ENCODE measurements at regions not wholly inside any gene's neighbourhood (a gene's known extent, or its start where the extent isn't known, plus 50 kb on each side); places are given as distances from the start of the nearest gene placed in this dataset.

DNA sequence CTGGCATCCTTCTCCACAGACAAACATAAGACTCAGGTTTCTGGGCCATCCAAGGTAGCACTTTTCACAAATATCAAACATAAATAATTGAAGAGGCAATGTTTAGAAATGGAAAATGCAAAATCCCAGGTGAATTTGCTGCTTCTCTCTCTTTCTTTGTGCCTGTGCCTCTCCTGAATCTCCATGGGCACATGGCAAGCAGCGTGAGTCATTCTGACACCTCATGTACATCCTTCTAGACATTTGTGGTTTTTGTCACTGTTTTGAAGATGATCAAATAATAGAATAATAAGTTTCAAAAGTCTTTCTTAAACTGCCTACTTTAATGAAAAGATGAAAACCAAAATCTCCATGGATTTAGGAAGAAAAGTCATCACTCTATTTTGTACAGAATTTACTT is 60.3 kb upstream of the RAB11FIP2 start:
- DNase-seq (ENCODE audit: low spot score), result no peak

DNA sequence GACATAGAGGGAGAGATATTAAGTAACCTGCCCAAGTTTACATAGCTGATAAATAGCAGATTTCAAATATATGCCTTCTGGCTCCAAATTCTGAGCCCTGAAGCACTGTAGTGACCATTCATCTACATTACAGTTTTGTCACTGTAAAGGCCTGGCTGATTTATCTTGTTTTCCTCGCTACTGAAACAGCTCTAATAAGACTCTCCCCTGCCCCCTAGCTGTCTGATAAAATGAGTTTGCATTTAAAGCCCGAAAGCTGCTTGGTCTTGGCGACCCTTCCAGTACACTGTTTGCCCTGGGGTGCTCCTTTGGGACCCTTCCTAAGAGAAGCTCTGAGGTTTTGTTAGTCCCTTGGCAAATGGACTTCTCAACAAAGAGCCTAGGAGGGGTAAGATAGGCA is 59.7 kb upstream of the RAB11FIP2 start:
- peak; percentile 38 for DNase-seq (ENCODE audit: low spot score)

DNA sequence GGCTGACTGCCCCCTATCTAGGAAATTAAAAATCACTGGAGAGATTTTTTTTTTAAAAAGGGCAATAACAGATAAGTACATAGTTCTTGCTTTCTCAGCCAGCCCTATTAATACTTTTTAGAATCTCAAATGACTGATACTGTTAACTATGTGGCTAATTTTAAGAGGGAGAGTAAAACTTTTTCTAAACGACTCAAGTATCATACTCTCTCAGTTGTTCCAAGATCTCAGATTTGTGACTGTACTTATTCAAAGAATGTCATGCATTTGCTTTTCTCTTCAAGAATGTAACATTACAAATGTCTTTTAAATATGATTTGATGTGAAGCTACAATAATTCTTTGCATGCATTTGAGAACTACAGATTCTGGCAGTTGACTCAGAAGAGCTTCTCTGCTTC is 55.4 kb upstream of the RAB11FIP2 start:
- no peak for DNase-seq (ENCODE audit: low spot score)

DNA sequence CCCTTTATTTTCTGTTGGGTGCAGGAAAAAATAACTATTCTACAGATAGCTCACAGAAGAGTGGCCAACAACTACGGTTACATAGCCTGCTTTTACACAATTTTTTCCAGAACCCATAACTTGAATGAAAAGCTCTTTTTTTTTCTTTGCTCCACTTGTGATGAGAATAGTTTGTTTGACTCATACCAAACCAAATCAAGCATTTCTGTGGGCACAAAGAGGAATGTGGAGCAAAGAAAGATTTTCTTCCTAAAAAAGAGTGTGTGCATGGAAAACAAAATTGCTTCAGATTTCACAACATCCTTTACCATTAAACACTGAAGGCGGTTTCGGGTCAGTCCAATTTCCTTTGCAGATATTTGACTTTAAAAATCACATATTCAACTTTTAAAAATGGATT is 54.8 kb upstream of the RAB11FIP2 start:
- DNase-seq (ENCODE audit: low spot score), result no peak
